Naive thymus-derived CD4-positive, alpha-beta T cell (primary cell): ENCODE measurements at regions not wholly inside any gene's neighbourhood (a gene's known extent, or its start where the extent isn't known, plus 50 kb on each side); places are given as distances from the start of the nearest gene placed in this dataset.

Source experiments
- ATAC-seq: fragments of 150-1000 bp; cut with Tn5 transposase; 2 replicates; pipeline ENCODE4 v1.10.0; 2021; ENCODE audit warnings: mild to moderate bottlenecking, moderate library complexity
- CTCF ChIA-PET: fragments of 350-600 bp; sonication (Branson Sonifier 250); formaldehyde crosslinking; loops from one replicate; lab custom pipeline; 2021; ENCODE audit warnings: antibody characterized with exemption; lab: Charles Lee
- POLR2A ChIA-PET: fragments of 350-600 bp; sonication (Branson Sonifier 250); formaldehyde crosslinking; loops from one replicate; lab custom pipeline; 2021; ENCODE audit warnings: antibody characterized with exemption, inconsistent platforms; lab: Charles Lee
- DNase-seq, 9 donors: peaks; one replicate each; pipeline versions ENCODE4 v3.0.0 to v3.0.0-alpha.2; 2020 to 2022; ENCODE audit warnings: mixed read lengths in 1 of 9
- H3K27ac ChIP-seq: one replicate; pipeline ENCODE4 v1.7.0; 2013; ENCODE audit warnings: mild to moderate bottlenecking, low read depth, low read length, moderate library complexity
- H3K27me3 ChIP-seq, 2 donors: one replicate each; pipeline ENCODE4 v1.7.0; 2013; ENCODE audit warnings: low read length in 2 of 2, mild to moderate bottlenecking in 2 of 2, moderate library complexity in 2 of 2; ENCODE audit not compliant: control insufficient read depth in 2 of 2, insufficient read depth in 2 of 2
- H3K36me3 ChIP-seq, 3 experiments: 1 replicate in 2 of 3; 2 replicates in 1 of 3; pipeline ENCODE4 v1.7.0; 2013; ENCODE audit warnings: low read length in 3 of 3, mild to moderate bottlenecking in 3 of 3, moderate library complexity in 1 of 3; ENCODE audit not compliant: insufficient read depth in 3 of 3, control insufficient read depth in 2 of 3
- H3K4me1 ChIP-seq, 2 donors: one replicate each; pipeline ENCODE4 v1.7.0; 2013; ENCODE audit warnings: low read length in 2 of 2, mild to moderate bottlenecking in 2 of 2, moderate library complexity in 1 of 2; ENCODE audit not compliant: control insufficient read depth in 2 of 2, insufficient read depth in 2 of 2
- H3K4me3 ChIP-seq: 2 replicates; pipeline ENCODE4 v1.7.0; 2013; ENCODE audit warnings: mild to moderate bottlenecking, low read length
- H3K9me3 ChIP-seq, 3 experiments: 1 replicate in 2 of 3; 2 replicates in 1 of 3; pipeline ENCODE4 v1.7.0; 2013; ENCODE audit warnings: low read length in 3 of 3; ENCODE audit not compliant: control insufficient read depth in 2 of 3
- H3K27ac Mint-ChIP-seq, 9 donors: one replicate each; pipeline ENCODE4 v1.8.0; 2020 to 2022; ENCODE audit warnings: mixed read lengths in 9 of 9, mild to moderate bottlenecking in 8 of 9, moderate library complexity in 5 of 9, inconsistent platforms in 2 of 9
- H3K27me3 Mint-ChIP-seq, 5 donors: one replicate each; pipeline ENCODE4 v1.8.0; 2021 to 2022; ENCODE audit warnings: mixed read lengths in 5 of 5, mild to moderate bottlenecking in 1 of 5
- H3K36me3 Mint-ChIP-seq, 5 donors: one replicate each; pipeline ENCODE4 v1.8.0; 2020 to 2022; ENCODE audit warnings: mixed read lengths in 5 of 5, mild to moderate bottlenecking in 3 of 5, inconsistent platforms in 1 of 5
- H3K4me1 Mint-ChIP-seq, 7 donors: one replicate each; pipeline ENCODE4 v1.8.0; 2020 to 2022; ENCODE audit warnings: mixed read lengths in 7 of 7, mild to moderate bottlenecking in 3 of 7, inconsistent platforms in 1 of 7
- H3K4me3 Mint-ChIP-seq, 10 donors: one replicate each; pipeline ENCODE4 v1.8.0; 2020 to 2022; ENCODE audit warnings: mild to moderate bottlenecking in 10 of 10, mixed read lengths in 10 of 10, moderate library complexity in 6 of 10, inconsistent platforms in 2 of 10
- H3K9me3 Mint-ChIP-seq, 11 donors: one replicate each; pipeline ENCODE4 v1.8.0; 2020 to 2022; ENCODE audit warnings: mixed read lengths in 11 of 11, mild to moderate bottlenecking in 4 of 11, inconsistent platforms in 1 of 11, moderate library complexity in 1 of 11
- intact Hi-C, 2 donors: fragments of 100-400 bp; cut with micrococcal nuclease; formaldehyde crosslinking; loops; one replicate each; pipeline ENCODE4 v1.15.1; 2023

DNA sequence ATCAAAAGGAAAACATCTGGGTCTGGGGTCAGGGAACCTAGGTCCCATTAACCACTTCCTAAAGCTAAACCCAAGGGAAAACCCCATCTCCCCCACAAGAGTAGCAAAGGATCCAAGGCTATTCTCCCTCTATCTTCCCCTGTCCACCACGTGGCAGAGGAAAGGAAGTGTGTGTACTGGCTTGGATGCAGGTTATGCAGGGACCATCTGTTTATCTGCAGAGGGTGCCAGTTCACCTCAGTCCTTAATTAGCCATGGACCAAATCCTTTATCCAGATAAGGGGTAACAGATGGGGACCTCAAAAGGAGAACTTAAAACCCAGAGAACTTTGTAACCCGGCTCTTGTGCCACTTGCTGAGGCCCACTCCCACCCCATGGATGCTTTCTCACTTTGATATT is 135.3 kb downstream of the ZNF518B start:
- peaks cover 0 to 7% (median 0%) of the 10 kb centered on the region in 5 donors for H3K27me3 Mint-ChIP-seq
- peak overlapping the region in 1 of 9 donors; percentile 4 for H3K27ac Mint-ChIP-seq
- H3K27ac ChIP-seq, result no peak overlapping the region
- intact Hi-C loops, result no loop called here
- H3K36me3 ChIP-seq, result no peaks in the 10 kb centered on the region
- ATAC-seq (no peak), DNase-seq (no peak)
- H3K4me3 ChIP-seq, result no peak overlapping the region
- no peaks in the 10 kb centered on the region for H3K27me3 ChIP-seq
- no peaks in the 10 kb centered on the region for H3K36me3 Mint-ChIP-seq
- ChIA-PET CTCF (no interaction called here), POLR2A (no interaction called here)
- H3K4me1 ChIP-seq, result no peaks in the 10 kb centered on the region
- H3K9me3 Mint-ChIP-seq, result no peaks in the 10 kb centered on the region
- H3K9me3 ChIP-seq, result no peaks in the 10 kb centered on the region
- H3K4me1 Mint-ChIP-seq, result no peaks in the 10 kb centered on the region
- no peak overlapping the region for H3K4me3 Mint-ChIP-seq

DNA sequence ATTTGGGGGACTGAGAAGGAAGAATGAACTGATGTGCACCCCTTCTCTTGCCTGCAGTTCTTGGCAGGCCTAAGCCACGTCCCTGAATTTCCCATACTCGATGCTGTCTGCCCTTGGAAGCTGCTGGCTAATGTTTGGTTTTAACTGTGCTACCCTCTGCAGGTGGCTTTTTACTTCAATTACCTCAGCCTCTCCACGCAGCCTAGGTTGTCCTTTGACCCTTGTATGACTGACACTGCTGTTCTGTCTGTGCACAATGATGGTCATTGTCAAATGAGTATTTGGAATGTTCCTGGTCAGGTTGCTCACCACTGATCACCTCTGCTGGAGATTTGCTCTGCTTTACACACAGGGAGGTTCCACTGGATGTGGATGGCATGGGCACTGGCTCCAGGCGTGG is 137.1 kb downstream of the ZNF518B start:
- no peaks in the 10 kb centered on the region for H3K4me1 Mint-ChIP-seq
- CTCF ChIA-PET, result no interaction called here

DNA sequence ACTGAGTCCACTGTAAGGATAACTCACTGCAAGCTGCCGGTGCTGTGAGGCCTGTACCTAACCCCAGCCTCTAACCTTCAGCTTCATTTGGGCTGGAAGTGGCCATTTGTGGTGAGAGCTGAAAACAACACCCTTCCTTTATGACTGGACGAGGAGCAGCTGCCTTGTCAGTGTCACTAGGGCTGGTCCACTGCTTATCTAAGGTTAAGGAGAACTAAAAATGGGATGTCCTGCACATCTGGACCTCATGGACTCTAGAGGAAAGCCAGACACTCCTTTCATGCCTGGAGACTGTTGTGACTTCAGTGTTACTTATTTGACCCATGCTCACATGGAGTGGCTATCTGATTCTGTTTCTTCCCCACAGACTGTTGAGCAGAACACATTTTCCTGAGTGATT is 139.9 kb downstream of the ZNF518B start:
- H3K27me3 ChIP-seq, result no peaks in the 10 kb centered on the region
- DNase-seq, result no peak
- H3K4me3 ChIP-seq, result no peak overlapping the region
- no peak overlapping the region for H3K27ac Mint-ChIP-seq
- H3K4me1 Mint-ChIP-seq, result no peaks in the 10 kb centered on the region
- no peaks in the 10 kb centered on the region for H3K27me3 Mint-ChIP-seq
- H3K36me3 ChIP-seq, result no peaks in the 10 kb centered on the region
- intact Hi-C loops, result no loop called here
- H3K4me3 Mint-ChIP-seq, result no peak overlapping the region
- no peak overlapping the region for H3K27ac ChIP-seq
- ChIA-PET POLR2A (no interaction called here), CTCF (no interaction called here)
- no peaks in the 10 kb centered on the region for H3K9me3 ChIP-seq
- peaks cover 0 to 1% (median 0%) of the 10 kb centered on the region in 11 donors for H3K9me3 Mint-ChIP-seq
- H3K36me3 Mint-ChIP-seq, result no peaks in the 10 kb centered on the region
- H3K4me1 ChIP-seq, result no peaks in the 10 kb centered on the region
- no peak for ATAC-seq

More for the DNA sequence above, 137.1 kb downstream of the ZNF518B start:
- ATAC-seq (no peak), DNase-seq (no peak)
- Histone ChIP-seq H3K4me1 (no peaks in the 10 kb centered on the region), H3K36me3 (no peaks in the 10 kb centered on the region), H3K27me3 (no peaks in the 10 kb centered on the region), H3K27ac (no peak overlapping the region), H3K4me3 (no peak overlapping the region), H3K9me3 (no peaks in the 10 kb centered on the region)
- intact Hi-C loops, result no loop called here
- Mint-ChIP-seq H3K9me3 (no peaks in the 10 kb centered on the region), H3K4me3 (no peak overlapping the region), H3K36me3 (no peaks in the 10 kb centered on the region), H3K27me3 (peaks cover 0 to 7% (median 0%) of the 10 kb centered on the region in 5 donors), H3K27ac (no peak overlapping the region)
- POLR2A ChIA-PET, result no interaction called here

- H3K27me3 Mint-ChIP-seq, result peaks cover 0 to 4% (median 0%) of the 10 kb centered on the region in 5 donors
- Histone ChIP-seq H3K27me3 (no peaks in the 10 kb centered on the region), H3K4me1 (no peaks in the 10 kb centered on the region), H3K27ac (no peak overlapping the region), H3K9me3 (no peaks in the 10 kb centered on the region), H3K4me3 (no peak overlapping the region), H3K36me3 (no peaks in the 10 kb centered on the region)
- H3K4me1 Mint-ChIP-seq, result no peaks in the 10 kb centered on the region
- DNase-seq (no peak), ATAC-seq (no peak)
- H3K9me3 Mint-ChIP-seq, result peaks cover 0 to 1% (median 0%) of the 10 kb centered on the region in 11 donors
- H3K27ac Mint-ChIP-seq, result no peak overlapping the region
- ChIA-PET POLR2A (no interaction called here), CTCF (no interaction called here)
- intact Hi-C loops, result no loop called here
- no peak overlapping the region for H3K4me3 Mint-ChIP-seq
- H3K36me3 Mint-ChIP-seq, result no peaks in the 10 kb centered on the region
These were observed 140.4 kb downstream of the ZNF518B start for GRCh38 chr4:10316851-10317250.

DNA sequence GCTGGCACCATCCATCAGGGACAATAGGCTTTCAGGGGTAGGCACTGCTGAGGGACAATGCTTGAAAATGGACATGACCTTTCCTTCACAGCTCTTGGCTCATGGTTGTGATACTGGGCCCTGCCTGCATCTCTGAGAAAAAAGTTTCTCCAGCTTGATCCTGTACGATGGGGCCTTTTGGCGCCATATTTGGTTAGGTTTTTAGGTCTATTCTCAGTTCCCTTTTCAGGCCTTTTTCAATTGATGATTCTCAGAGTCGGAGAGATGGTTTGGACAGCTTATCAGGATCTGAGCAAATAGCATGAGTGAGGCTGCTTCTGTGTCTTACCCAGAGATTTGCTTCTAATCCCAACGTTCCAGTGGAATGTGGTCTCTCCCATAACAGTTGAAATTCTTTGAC is 141.6 kb downstream of the ZNF518B start:
- H3K27ac Mint-ChIP-seq, result no peak overlapping the region
- Histone ChIP-seq H3K4me3 (no peak overlapping the region), H3K27ac (no peak overlapping the region), H3K4me1 (no peaks in the 10 kb centered on the region), H3K27me3 (no peaks in the 10 kb centered on the region), H3K9me3 (no peaks in the 10 kb centered on the region), H3K36me3 (no peaks in the 10 kb centered on the region)
- H3K36me3 Mint-ChIP-seq, result no peaks in the 10 kb centered on the region
- intact Hi-C loops, result no loop called here
- no peak for DNase-seq
- no peak for ATAC-seq
- POLR2A ChIA-PET, result no interaction called here
- no peak overlapping the region for H3K4me3 Mint-ChIP-seq
- H3K27me3 Mint-ChIP-seq, result peaks cover 0 to 7% (median 0%) of the 10 kb centered on the region in 5 donors
- CTCF ChIA-PET, result no interaction called here
- peaks cover 0 to 1% (median 0%) of the 10 kb centered on the region in 11 donors for H3K9me3 Mint-ChIP-seq
- no peaks in the 10 kb centered on the region for H3K4me1 Mint-ChIP-seq

DNA sequence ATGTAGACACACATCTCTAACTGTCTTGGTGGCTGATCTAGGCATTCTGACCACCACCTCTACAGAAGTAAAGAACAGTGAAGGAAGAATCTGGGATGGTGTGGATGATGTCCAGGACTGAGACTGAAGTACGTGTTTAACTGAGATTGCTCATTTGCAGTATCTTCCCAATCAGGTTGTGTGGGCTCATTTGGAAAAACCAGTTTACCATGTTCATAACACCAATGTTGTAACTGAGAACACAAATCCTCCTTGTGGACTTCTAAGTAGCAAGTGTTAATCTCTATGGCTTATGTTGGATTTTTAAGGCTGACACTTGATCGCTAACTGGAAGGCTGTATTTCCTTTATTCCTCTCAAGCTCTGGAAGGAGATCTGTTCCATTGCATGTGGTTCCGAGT is 144.7 kb downstream of the ZNF518B start:
- Mint-ChIP-seq H3K27me3 (peaks cover 0 to 7% (median 0%) of the 10 kb centered on the region in 5 donors), H3K4me1 (no peaks in the 10 kb centered on the region), H3K27ac (no peak overlapping the region), H3K9me3 (peaks cover 0 to 1% (median 0%) of the 10 kb centered on the region in 11 donors), H3K36me3 (no peaks in the 10 kb centered on the region), H3K4me3 (no peak overlapping the region)
- ATAC-seq, result no peak
- H3K9me3 ChIP-seq, result no peaks in the 10 kb centered on the region
- no peak overlapping the region for H3K4me3 ChIP-seq
- H3K4me1 ChIP-seq, result no peaks in the 10 kb centered on the region
- ChIA-PET CTCF (no interaction called here), POLR2A (no interaction called here)
- no peaks in the 10 kb centered on the region for H3K27me3 ChIP-seq
- no peak for DNase-seq
- H3K36me3 ChIP-seq, result no peaks in the 10 kb centered on the region
- intact Hi-C loops, result no loop called here
- no peak overlapping the region for H3K27ac ChIP-seq

DNA sequence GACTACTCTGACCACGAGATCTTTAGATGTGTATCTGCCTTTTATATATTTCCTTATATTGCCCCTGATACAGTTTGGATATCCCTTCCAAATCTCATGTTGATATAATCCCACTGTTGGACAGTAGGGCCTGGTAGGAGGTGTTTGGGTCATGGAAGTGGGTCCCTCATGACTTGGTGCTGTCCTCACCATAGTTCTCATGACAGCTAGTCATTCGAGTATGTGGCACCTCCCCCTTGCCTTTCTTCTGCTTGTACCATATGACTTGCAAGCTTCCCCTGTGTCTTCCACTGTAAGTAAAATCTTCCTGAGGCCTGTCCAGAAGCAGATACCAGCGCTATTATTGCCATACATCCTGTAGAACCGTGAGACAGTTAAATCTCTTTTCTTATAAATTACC is 145.3 kb downstream of the ZNF518B start:
- Mint-ChIP-seq H3K27me3 (peaks cover 0 to 7% (median 0%) of the 10 kb centered on the region in 5 donors), H3K36me3 (no peaks in the 10 kb centered on the region), H3K4me3 (no peak overlapping the region), H3K4me1 (no peaks in the 10 kb centered on the region), H3K27ac (no peak overlapping the region), H3K9me3 (peaks cover 0 to 1% (median 0%) of the 10 kb centered on the region in 11 donors)
- no peaks in the 10 kb centered on the region for H3K36me3 ChIP-seq
- H3K27me3 ChIP-seq, result no peaks in the 10 kb centered on the region
- no peak for DNase-seq
- CTCF ChIA-PET, result no interaction called here
- intact Hi-C loops, result no loop called here
- POLR2A ChIA-PET, result no interaction called here
- H3K4me3 ChIP-seq, result no peak overlapping the region
- ATAC-seq, result no peak
- no peak overlapping the region for H3K27ac ChIP-seq
- no peaks in the 10 kb centered on the region for H3K4me1 ChIP-seq
- no peaks in the 10 kb centered on the region for H3K9me3 ChIP-seq
